Trophoblast cell (in vitro differentiated cells and primary cell): ENCODE measurements at regions not wholly inside any gene's neighbourhood (a gene's known extent, or its start where the extent isn't known, plus 50 kb on each side); places are given as distances from the start of the nearest gene placed in this dataset.

Experiments used
- DNase-seq, 2 donors: peaks; one replicate each; pipeline ENCODE4 v3.0.0-alpha.2; 2016
- H2AFZ ChIP-seq: 2 replicates; pipeline ENCODE4 v1.6.1; 2013; ENCODE audit warnings: low read length, moderate library complexity, mild to moderate bottlenecking; ENCODE audit not compliant: insufficient read depth, poor library complexity
- H2AK5ac ChIP-seq: 2 replicates; pipeline ENCODE4 v1.6.1; 2013; ENCODE audit warnings: mild to moderate bottlenecking, low read length
- H2BK120ac ChIP-seq: 2 replicates; pipeline ENCODE4 v1.6.1; 2013; ENCODE audit warnings: low read length, mild to moderate bottlenecking, moderate library complexity; ENCODE audit not compliant: insufficient read depth, poor library complexity
- H2BK12ac ChIP-seq: 2 replicates; pipeline ENCODE4 v1.6.1; 2013; ENCODE audit warnings: mild to moderate bottlenecking, low read length, moderate library complexity
- H2BK5ac ChIP-seq: 2 replicates; pipeline ENCODE4 v1.6.1; 2013; ENCODE audit warnings: low read length, low read depth, moderate library complexity, mild to moderate bottlenecking; ENCODE audit not compliant: poor library complexity
- H3K14ac ChIP-seq: 2 replicates; pipeline ENCODE4 v1.6.1; 2013; ENCODE audit warnings: mild to moderate bottlenecking, low read length
- H3K18ac ChIP-seq: 2 replicates; pipeline ENCODE4 v1.6.1; 2013; ENCODE audit warnings: mild to moderate bottlenecking, low read length
- H3K23ac ChIP-seq: 2 replicates; pipeline ENCODE4 v1.6.1; 2013; ENCODE audit warnings: low read length
- H3K27ac ChIP-seq: 2 replicates; pipeline ENCODE4 v1.5.1; 2013; ENCODE audit warnings: low read depth, mild to moderate bottlenecking, inconsistent platforms, low read length, moderate library complexity
- H3K27me3 ChIP-seq: 2 replicates; pipeline ENCODE4 v1.6.1; 2013; ENCODE audit warnings: inconsistent platforms, mild to moderate bottlenecking, low read length, moderate library complexity; ENCODE audit not compliant: insufficient read depth
- H3K36me3 ChIP-seq, 2 experiments: 1 replicate in 1 of 2; 2 replicates in 1 of 2; pipeline ENCODE4 v1.6.1; 2013; ENCODE audit warnings: low read length in 2 of 2, mild to moderate bottlenecking in 2 of 2, moderate library complexity in 1 of 2; ENCODE audit not compliant: insufficient read depth in 2 of 2, control insufficient read depth in 1 of 2
- H3K4ac ChIP-seq: 2 replicates; pipeline ENCODE4 v1.6.1; 2013; ENCODE audit warnings: low read depth, mild to moderate bottlenecking, low read length, moderate library complexity
- H3K4me1 ChIP-seq, 2 experiments: 1 replicate in 1 of 2; 2 replicates in 1 of 2; pipeline ENCODE4 v1.6.1; 2013; ENCODE audit warnings: low read length in 2 of 2, mild to moderate bottlenecking in 2 of 2, moderate library complexity in 1 of 2; ENCODE audit not compliant: insufficient read depth in 2 of 2, control insufficient read depth in 1 of 2
- H3K4me2 ChIP-seq: 2 replicates; pipeline ENCODE4 v1.6.1; 2013; ENCODE audit warnings: inconsistent platforms, mild to moderate bottlenecking, low read length, moderate library complexity
- H3K4me3 ChIP-seq: 2 replicates; pipeline ENCODE4 v1.5.1; 2013; ENCODE audit warnings: mild to moderate bottlenecking, low read depth, low read length, inconsistent platforms
- H3K79me1 ChIP-seq: one replicate; pipeline ENCODE4 v1.6.1; 2013; ENCODE audit warnings: low read length
- H3K79me2 ChIP-seq: 2 replicates; pipeline ENCODE4 v1.6.1; 2013; ENCODE audit warnings: low read length, mild to moderate bottlenecking; ENCODE audit not compliant: control insufficient read depth, insufficient read depth, poor library complexity
- H3K9ac ChIP-seq: 2 replicates; pipeline ENCODE4 v1.6.1; 2013; ENCODE audit warnings: mild to moderate bottlenecking, low read length
- H3K9me3 ChIP-seq: 2 replicates; pipeline ENCODE4 v1.6.1; 2013; ENCODE audit warnings: low read depth, mild to moderate bottlenecking, control low read depth, inconsistent platforms, low read length; ENCODE audit not compliant: insufficient read depth
- H4K12ac ChIP-seq: 2 replicates; pipeline ENCODE4 v1.6.1; 2013; ENCODE audit warnings: low read depth, mild to moderate bottlenecking, low read length, moderate library complexity
- H4K8ac ChIP-seq: 2 replicates; pipeline ENCODE4 v1.6.1; 2013; ENCODE audit warnings: low read depth, mild to moderate bottlenecking, low read length, moderate library complexity
- H4K91ac ChIP-seq: one replicate; pipeline ENCODE4 v1.6.1; 2013; ENCODE audit warnings: low read depth, mild to moderate bottlenecking, low read length, moderate library complexity
- WGBS: extraction: QIAGEN DNeasy Blood & Tissue Kit; methylation state at CpG from one replicate; pipeline ENCODE4 v1.1.7; 2013; ENCODE audit warnings: missing lambda C conversion rate; ENCODE audit not compliant: insufficient read length, insufficient coverage; ENCODE audit errors: extremely low coverage; 5-methylcytosine and 5-hydroxymethylcytosine counted together

GRCh38 chr10:43943818-43944360 lies 295.2 kb upstream of the ZNF32 start:
- H2BK12ac ChIP-seq, result no peak overlapping the region
- H3K36me3 ChIP-seq, result no peaks in the 10 kb centered on the region
- H3K23ac ChIP-seq, result no peak overlapping the region
- no peak overlapping the region for H4K12ac ChIP-seq
- H2AFZ ChIP-seq, result no peak overlapping the region
- DNase-seq, result no peak
- no peak overlapping the region for H3K4me2 ChIP-seq
- no peak overlapping the region for H3K14ac ChIP-seq
- H3K4ac ChIP-seq, result no peak overlapping the region
- H3K27me3 ChIP-seq, result no peaks in the 10 kb centered on the region
- no peak overlapping the region for H4K91ac ChIP-seq
- no peaks in the 10 kb centered on the region for H3K79me1 ChIP-seq
- no peak overlapping the region for H4K8ac ChIP-seq
- WGBS, result no CpG with 5 or more reads among the region's 9 CpGs
- H3K18ac ChIP-seq, result no peak overlapping the region
- no peak overlapping the region for H3K9ac ChIP-seq
- H3K4me1 ChIP-seq, result no peaks in the 10 kb centered on the region
- no peak overlapping the region for H3K4me3 ChIP-seq
- H2BK120ac ChIP-seq, result no peak overlapping the region
- H3K27ac ChIP-seq, result no peak overlapping the region
- H2AK5ac ChIP-seq, result no peak overlapping the region
- H3K9me3 ChIP-seq, result no peaks in the 10 kb centered on the region
- H2BK5ac ChIP-seq, result no peak overlapping the region
- no peaks in the 10 kb centered on the region for H3K79me2 ChIP-seq

GRCh38 chr10:43943119-43943817 lies 294.6 kb upstream of the ZNF32 start:
- H3K4ac ChIP-seq, result no peak overlapping the region
- no peak overlapping the region for H2AFZ ChIP-seq
- H3K9ac ChIP-seq, result no peak overlapping the region
- H3K4me2 ChIP-seq, result no peak overlapping the region
- no peak overlapping the region for H4K12ac ChIP-seq
- H3K79me2 ChIP-seq, result no peaks in the 10 kb centered on the region
- no peaks in the 10 kb centered on the region for H3K4me1 ChIP-seq
- no peak overlapping the region for H3K18ac ChIP-seq
- H3K9me3 ChIP-seq, result no peaks in the 10 kb centered on the region
- no peaks in the 10 kb centered on the region for H3K27me3 ChIP-seq
- no peak overlapping the region for H3K14ac ChIP-seq
- no peak overlapping the region for H2BK12ac ChIP-seq
- no peak for DNase-seq
- H2BK5ac ChIP-seq, result no peak overlapping the region
- no peak overlapping the region for H3K23ac ChIP-seq
- WGBS, result no CpG with 5 or more reads among the region's 15 CpGs
- H2BK120ac ChIP-seq, result no peak overlapping the region
- H3K4me3 ChIP-seq, result no peak overlapping the region
- no peak overlapping the region for H4K8ac ChIP-seq
- no peaks in the 10 kb centered on the region for H3K79me1 ChIP-seq
- H4K91ac ChIP-seq, result no peak overlapping the region
- no peak overlapping the region for H2AK5ac ChIP-seq
- no peaks in the 10 kb centered on the region for H3K36me3 ChIP-seq
- no peak overlapping the region for H3K27ac ChIP-seq

GRCh38 chr10:43942096-43942850 lies 293.6 kb upstream of the ZNF32 start:
- no peak overlapping the region for H3K4me3 ChIP-seq
- H4K12ac ChIP-seq, result no peak overlapping the region
- H3K79me2 ChIP-seq, result no peaks in the 10 kb centered on the region
- H3K9me3 ChIP-seq, result no peaks in the 10 kb centered on the region
- H3K9ac ChIP-seq, result no peak overlapping the region
- H2BK12ac ChIP-seq, result no peak overlapping the region
- no peak overlapping the region for H3K23ac ChIP-seq
- DNase-seq, result no peak
- H3K14ac ChIP-seq, result no peak overlapping the region
- no peak overlapping the region for H2AFZ ChIP-seq
- no peaks in the 10 kb centered on the region for H3K36me3 ChIP-seq
- no CpG with 5 or more reads among the region's 10 CpGs for WGBS
- H3K4me2 ChIP-seq, result no peak overlapping the region
- no peaks in the 10 kb centered on the region for H3K27me3 ChIP-seq
- H3K79me1 ChIP-seq, result no peaks in the 10 kb centered on the region
- H2AK5ac ChIP-seq, result no peak overlapping the region
- H2BK120ac ChIP-seq, result no peak overlapping the region
- H3K18ac ChIP-seq, result no peak overlapping the region
- no peak overlapping the region for H3K27ac ChIP-seq
- H3K4ac ChIP-seq, result no peak overlapping the region
- no peak overlapping the region for H2BK5ac ChIP-seq
- no peak overlapping the region for H4K91ac ChIP-seq
- no peak overlapping the region for H4K8ac ChIP-seq
- H3K4me1 ChIP-seq, result no peaks in the 10 kb centered on the region

GRCh38 chr10:43940898-43941837 lies 292.5 kb upstream of the ZNF32 start:
- H3K4ac ChIP-seq, result no peak overlapping the region
- H3K36me3 ChIP-seq, result no peaks in the 10 kb centered on the region
- no peak overlapping the region for H3K23ac ChIP-seq
- H3K4me1 ChIP-seq, result no peaks in the 10 kb centered on the region
- no peak overlapping the region for H4K8ac ChIP-seq
- H3K4me2 ChIP-seq, result no peak overlapping the region
- no peak overlapping the region for H2AK5ac ChIP-seq
- H2BK12ac ChIP-seq, result no peak overlapping the region
- H3K9me3 ChIP-seq, result no peaks in the 10 kb centered on the region
- H2BK5ac ChIP-seq, result no peak overlapping the region
- no peak for DNase-seq
- no peak overlapping the region for H4K91ac ChIP-seq
- no peak overlapping the region for H3K4me3 ChIP-seq
- H4K12ac ChIP-seq, result no peak overlapping the region
- no peaks in the 10 kb centered on the region for H3K27me3 ChIP-seq
- no peaks in the 10 kb centered on the region for H3K79me2 ChIP-seq
- H2BK120ac ChIP-seq, result no peak overlapping the region
- H3K9ac ChIP-seq, result no peak overlapping the region
- H3K14ac ChIP-seq, result no peak overlapping the region
- H3K27ac ChIP-seq, result no peak overlapping the region
- H3K18ac ChIP-seq, result no peak overlapping the region
- WGBS, result no CpG with 5 or more reads among the region's 4 CpGs
- no peak overlapping the region for H2AFZ ChIP-seq
- H3K79me1 ChIP-seq, result no peaks in the 10 kb centered on the region
